Testis (tissue), 2 donors: ENCODE measurements at regions not wholly inside any gene's neighbourhood (a gene's known extent, or its start where the extent isn't known, plus 50 kb on each side); places are given as distances from the start of the nearest gene placed in this dataset.

Experiments
- CTCF ChIP-seq, 3 experiments: fragments of 450-650 bp in 2 of 3; fragments of 200-600 bp in 1 of 3; sonication (generic) in 1 of 3; IDR thresholded peaks; one replicate each; pipeline ENCODE4 v1.5.1; 2016 to 2019; ENCODE audit warnings: antibody characterized with exemption in 3 of 3, mild to moderate bottlenecking in 2 of 3, moderate library complexity in 1 of 3
- POLR2A ChIP-seq: fragments of 450-650 bp; IDR thresholded peaks from one replicate; pipeline ENCODE4 v1.6.1; 2017; ENCODE audit warnings: antibody characterized with exemption, mild to moderate bottlenecking, moderate library complexity

- TF ChIP-seq CTCF (IDR thresholded peaks at IDR 0.05) (no peak), POLR2A (no peak)
Observed at GRCh38 chr9:22622815-22623214, 176.2 kb downstream of the DMRTA1 start.
